ENCODE measurements at regions not wholly inside any gene's neighbourhood (a gene's known extent, or its start where the extent isn't known, plus 50 kb on each side); places are given as distances from the start of the nearest gene placed in this dataset.

GRCh38 chr2:151197184-151198108, 64.2 kb downstream of the RBM43 start:
- no peak for DNase-seq (ENCODE audit: low spot score)

- no peak for DNase-seq (ENCODE audit: low spot score)
These were observed 68.1 kb downstream of the RBM43 start for GRCh38 chr2:151193576-151193975.

- DNase-seq (ENCODE audit: low spot score) = no peak
These were observed 69.0 kb downstream of the RBM43 start for GRCh38 chr2:151192681-151193080.

GRCh38 chr2:151191001-151191400, 70.7 kb downstream of the RBM43 start:
- DNase-seq (ENCODE audit: low spot score) = no peak

DNA sequence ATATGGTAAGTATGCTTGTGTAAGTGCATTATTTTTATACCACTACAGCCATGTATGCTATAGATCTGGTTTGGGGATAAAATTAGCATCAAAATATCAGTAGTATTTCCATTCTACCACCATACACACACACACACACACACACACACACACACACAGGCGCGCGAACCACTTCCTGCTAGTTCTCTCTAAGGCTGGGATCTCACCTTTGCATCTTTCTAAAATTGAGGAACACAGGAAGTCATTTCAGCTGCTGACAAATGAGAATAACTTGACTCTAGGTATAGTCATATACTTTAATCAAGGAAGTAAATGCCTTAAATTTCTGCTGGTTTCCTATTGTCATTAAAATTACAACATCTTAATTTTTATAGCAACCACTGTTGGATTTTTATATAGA, 72.5 kb downstream of the RBM43 start:
- DNase-seq (ENCODE audit: low spot score) = no peak

DNA sequence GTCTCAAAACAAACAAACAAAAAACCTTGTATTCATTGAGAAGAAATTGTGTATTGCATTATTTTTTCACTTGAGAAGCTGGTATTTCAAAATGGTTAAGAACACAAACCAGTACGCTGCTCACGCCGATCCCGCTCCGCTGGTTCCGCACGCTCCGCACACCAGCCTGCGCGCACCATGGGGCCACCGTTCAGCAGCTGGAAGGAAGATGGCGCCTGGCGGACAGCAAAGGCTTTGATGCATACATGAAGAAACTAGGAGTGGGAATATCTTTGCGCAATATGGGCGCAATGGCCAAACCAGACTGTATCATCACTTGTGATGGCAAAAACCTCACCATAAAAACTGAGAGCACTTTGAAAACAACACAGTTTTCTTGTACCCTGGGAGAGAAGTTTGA, 75.7 kb downstream of the RBM43 start:
- DNase-seq (ENCODE audit: low spot score) = no peak

DNA sequence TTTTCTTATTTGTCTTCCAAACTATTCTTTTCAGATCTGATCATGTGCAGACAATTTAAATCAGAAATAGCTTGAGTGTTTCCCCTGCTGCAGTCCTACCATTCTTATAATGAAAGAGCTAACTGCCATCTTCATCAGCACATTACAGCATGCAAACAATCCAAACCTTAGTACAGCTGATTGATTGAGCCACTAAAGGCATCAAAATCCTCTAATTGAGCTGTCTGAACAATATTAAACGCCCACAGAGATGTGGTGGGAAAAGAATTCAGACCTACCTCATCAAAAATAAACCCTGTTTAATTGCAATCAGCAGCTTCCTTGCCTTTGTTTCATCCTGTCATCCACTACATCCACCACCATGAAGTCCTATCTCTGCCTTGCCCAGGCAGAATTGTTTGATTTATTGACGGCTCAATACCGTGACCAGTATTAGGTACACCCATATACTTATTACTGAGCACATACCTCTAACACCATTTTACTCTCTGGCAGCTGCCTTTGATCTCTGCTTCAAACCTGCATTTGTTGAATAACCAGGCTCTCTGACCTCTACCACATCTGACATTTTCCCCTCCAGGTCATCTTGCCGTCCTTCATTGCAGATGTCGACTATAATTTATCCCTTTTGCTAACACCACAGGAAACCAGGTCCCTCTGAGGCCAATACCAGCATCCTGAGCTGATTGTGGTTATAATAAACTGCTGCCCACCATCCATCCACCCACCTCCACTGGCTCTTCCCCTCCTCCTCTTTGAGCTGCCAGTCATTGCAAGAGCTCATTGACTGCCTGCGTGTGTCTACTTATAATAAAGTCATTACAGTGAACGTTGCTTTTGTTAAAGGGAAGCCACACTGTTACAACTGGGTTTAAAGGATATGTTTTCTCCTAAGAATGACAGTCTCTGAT, 78.5 kb downstream of the RBM43 start:
- no peak for DNase-seq (ENCODE audit: low spot score)

DNA sequence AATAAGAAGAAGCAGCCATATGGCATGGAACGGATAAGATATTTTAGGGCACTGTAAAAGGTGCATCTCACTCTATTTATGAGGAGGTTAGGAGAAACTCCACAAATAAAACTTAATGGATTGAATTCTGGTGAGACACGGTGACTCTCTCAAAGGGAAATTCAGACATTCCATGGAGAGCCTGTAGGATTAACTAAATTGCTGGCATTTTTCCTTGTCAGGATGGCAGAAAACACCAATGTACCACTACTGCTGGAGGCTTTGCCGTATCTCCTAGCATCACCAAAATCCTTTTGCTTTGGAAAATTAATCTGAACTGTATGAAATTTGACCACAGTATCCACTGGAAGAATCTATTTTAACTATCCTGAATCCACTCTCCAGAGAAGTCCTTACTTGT, 79.3 kb downstream of the RBM43 start:
- DNase-seq (ENCODE audit: low spot score) = no peak

DNA sequence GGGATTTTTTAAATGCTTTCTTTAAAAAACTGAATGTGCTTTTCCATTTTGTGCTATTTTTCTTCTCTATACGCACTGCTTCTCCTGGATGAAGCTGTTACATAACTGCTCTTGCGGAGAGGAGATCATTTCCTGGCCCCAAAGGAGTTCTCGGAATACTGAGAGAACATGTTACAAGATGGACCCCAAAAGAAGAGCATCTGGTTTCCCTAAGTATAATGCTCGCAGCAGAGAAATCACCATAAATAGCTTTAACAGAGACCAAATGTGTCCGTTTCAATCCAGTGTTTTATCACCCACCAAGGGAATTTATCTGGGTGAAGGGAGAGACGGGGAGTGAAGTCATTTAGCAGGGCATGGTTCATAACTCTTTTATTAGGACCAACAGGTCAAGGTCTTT, 80.1 kb downstream of the RBM43 start:
- DNase-seq (ENCODE audit: low spot score) = no peak

DNA sequence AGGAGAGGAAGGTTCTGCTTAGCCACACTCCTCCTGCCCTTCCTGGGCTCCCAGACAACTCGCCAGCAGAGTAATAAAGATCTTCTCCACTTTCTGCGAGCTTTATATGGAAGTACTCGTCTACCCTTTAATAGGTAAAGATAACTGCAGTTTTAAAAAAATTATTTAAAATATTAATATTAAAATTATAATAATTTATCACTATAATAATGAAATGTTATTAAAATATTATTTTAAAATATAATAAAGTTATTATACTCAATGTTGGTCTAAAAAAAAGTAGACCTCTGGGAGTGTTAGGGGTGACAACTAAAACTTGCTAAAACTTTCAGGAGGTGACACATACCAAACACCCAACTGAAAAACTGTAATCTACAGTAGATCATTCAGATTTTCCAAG, 81.5 kb downstream of the RBM43 start:
- DNase-seq (ENCODE audit: low spot score) = no peak

- no peak for DNase-seq (ENCODE audit: low spot score)
These were observed 83.5 kb downstream of the RBM43 start for GRCh38 chr2:151178207-151178606.

DNA sequence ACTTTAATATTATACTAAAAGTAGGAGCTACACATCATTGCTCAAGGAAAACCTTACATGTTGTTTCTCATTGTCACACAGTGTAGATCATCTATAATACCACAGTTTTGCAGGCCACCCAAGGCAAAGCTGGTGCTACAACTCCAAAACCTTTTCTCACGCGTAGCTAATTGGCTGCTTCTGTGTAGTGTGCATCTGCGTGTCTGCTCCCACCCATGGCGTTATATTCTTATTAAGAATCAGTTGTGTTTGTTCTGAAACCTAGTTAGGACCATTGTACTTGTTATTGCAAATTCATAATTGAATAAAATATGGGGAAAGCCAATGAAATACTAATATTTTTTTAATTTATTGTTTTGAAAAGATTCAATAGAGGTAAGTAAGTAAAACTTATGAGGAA, 83.9 kb downstream of the RBM43 start:
- no peak for DNase-seq (ENCODE audit: low spot score)

DNA sequence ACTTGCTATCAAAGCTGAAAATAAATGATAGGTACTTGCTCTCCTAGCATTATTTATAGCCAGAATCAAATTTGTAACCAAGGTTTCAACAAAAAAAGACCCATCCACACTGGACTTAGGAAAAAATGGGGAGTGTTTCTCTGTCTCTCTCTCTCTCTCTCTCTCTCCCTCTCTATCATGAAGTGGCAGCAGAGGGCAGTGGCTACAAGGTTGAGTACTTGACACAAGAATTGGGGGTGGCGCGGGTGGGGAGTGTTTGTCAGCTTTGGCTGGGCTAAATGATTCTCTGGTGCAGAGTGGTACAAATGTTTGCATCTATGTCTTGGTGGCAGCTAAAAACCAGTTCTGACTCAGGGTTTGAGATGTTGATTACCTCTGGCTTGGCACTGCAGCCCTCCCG, 85.0 kb downstream of the RBM43 start:
- no peak for DNase-seq (ENCODE audit: low spot score)

- DNase-seq (ENCODE audit: low spot score) = no peak
These were observed 85.8 kb downstream of the RBM43 start for GRCh38 chr2:151175864-151176263.

GRCh38 chr2:151174127-151174526, 87.5 kb downstream of the RBM43 start:
- no peak for DNase-seq (ENCODE audit: low spot score)

DNA sequence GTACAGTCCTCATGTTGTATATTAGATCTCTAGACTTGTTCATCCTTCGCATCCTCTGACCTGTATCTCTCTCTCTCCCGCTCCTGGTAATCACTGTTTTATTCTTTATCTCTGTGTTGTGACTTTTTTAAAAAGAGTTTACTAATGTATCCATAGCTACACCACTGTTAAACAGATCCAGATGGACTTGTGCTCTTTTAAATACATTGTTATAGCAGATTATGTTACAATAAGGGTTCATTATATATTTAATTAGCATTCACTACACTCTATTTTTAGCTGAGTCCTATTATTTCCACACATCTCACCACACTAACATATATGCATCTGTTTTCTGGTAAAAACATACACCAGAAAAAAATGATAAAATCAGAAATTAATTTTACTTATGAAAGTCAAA, 90.5 kb downstream of the RBM43 start:
- no peak for DNase-seq (ENCODE audit: low spot score)

GRCh38 chr2:151166410-151166809, 95.3 kb downstream of the RBM43 start:
- DNase-seq (ENCODE audit: low spot score) = no peak

DNA sequence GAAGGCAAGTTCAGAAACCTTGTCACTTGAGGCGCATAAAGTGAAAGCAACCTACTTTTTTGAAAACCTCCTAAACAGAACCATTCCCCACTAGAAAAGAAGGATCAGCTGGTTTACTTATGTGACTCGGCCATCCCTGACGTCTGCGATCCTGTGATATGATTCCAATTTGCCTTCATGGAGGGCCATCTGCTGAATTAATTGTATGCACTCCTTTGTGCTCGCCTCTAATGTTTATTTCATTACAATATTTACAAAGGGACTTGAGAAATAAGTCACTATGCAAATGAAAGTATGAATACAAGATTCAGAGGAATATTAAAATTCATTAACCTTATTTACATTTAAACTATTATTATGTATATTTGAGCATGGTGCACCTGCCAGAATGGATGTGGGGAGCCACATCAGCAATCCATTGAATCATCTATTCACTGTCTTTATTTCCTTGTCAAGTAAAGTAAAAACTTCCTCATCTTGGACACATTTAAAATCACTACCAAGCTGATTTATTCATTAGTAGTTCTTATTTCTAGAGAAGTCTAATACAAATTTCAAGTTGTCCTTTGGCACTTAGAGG, 96.5 kb downstream of the RBM43 start:
- DNase-seq (ENCODE audit: low spot score) = no peak

GRCh38 chr2:151161821-151162551, 99.7 kb downstream of the RBM43 start:
- no peak for DNase-seq (ENCODE audit: low spot score)

DNA sequence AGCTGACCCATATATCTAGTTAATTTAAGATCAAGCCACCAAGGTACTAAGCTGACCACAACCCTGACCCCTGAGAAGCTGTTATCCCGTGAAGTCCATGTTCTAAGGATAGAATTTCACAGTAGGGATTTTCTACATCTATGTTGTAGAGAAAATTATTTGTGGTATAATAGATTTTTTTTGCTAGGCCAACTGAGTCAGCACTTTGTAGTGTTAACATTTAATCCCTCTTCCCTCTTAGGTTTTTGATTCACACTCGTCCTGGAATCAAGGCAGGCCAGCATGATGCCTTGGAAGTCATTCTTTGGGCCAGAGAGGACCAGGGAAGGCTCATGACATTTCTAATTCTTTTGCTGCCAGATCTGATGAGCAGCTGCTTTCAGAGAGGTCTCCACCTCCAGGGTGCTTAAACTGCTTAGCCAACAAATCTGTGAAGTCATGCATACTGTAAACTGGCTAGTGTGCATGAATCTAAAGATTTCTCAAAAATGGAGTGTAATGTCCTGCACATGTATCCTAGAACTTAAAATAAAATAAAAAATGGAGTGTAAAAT, 102.5 kb downstream of the RBM43 start:
- DNase-seq (ENCODE audit: low spot score) = no peak

GRCh38 chr2:151157000-151157735, 104.5 kb downstream of the RBM43 start:
- DNase-seq (ENCODE audit: low spot score) = no peak
